Keratinocyte (primary cell): ENCODE measurements at regions not wholly inside any gene's neighbourhood (a gene's known extent, or its start where the extent isn't known, plus 50 kb on each side); places are given as distances from the start of the nearest gene placed in this dataset.

Experiments
- DNase-seq: peaks from one replicate; pipeline ENCODE4 v3.0.0-alpha.2; 2011; ENCODE audit warnings: low read depth, missing footprints, low spot score
- FAIRE-seq: peaks from 2 replicates; lab custom pipeline; 2011; peaks lifted over from hg19 to GRCh38; lab: Jason Lieb, UNC
- H2AFZ ChIP-seq: 2 replicates; pipeline ENCODE4 v1.6.0; 2012; ENCODE audit warnings: low read length, control low read depth, inconsistent platforms; ENCODE audit not compliant: control insufficient read depth
- H3K27ac ChIP-seq: 2 replicates; pipeline ENCODE4 v1.5.1; 2011; ENCODE audit warnings: low read length; ENCODE audit not compliant: control insufficient read depth, insufficient read depth
- H3K27me3 ChIP-seq: 3 replicates; pipeline ENCODE4 v1.6.0; 2011; ENCODE audit warnings: low read length; ENCODE audit not compliant: control insufficient read depth, insufficient read depth; ENCODE audit errors: extremely low read depth
- H3K36me3 ChIP-seq, 2 experiments: 2 replicates in 1 of 2; 3 replicates in 1 of 2; pipeline ENCODE4 v1.5.1; 2011; ENCODE audit warnings: low read length in 2 of 2, mild to moderate bottlenecking in 1 of 2; ENCODE audit not compliant: control insufficient read depth in 2 of 2, insufficient read depth in 2 of 2; ENCODE audit errors: extremely low read depth in 1 of 2
- H3K4me1 ChIP-seq: 3 replicates; pipeline ENCODE4 v1.5.1; 2011; ENCODE audit warnings: low read length; ENCODE audit not compliant: control insufficient read depth, insufficient read depth; ENCODE audit errors: extremely low read depth
- H3K4me2 ChIP-seq: 3 replicates; pipeline ENCODE4 v1.6.0; 2011; ENCODE audit warnings: low read depth, low read length; ENCODE audit not compliant: control insufficient read depth, insufficient read depth; ENCODE audit errors: extremely low read depth
- H3K4me3 ChIP-seq, 3 experiments: fragments of 200-600 bp in 1 of 3; sonication (generic) in 1 of 3; 2 replicates in 2 of 3; 3 replicates in 1 of 3; pipeline ENCODE4 v1.5.1; 2011 to 2016; ENCODE audit warnings: low read length in 3 of 3, mild to moderate bottlenecking in 3 of 3, control low read depth in 2 of 3, inconsistent platforms in 1 of 3, low read depth in 1 of 3, mixed read lengths in 1 of 3, mixed run types in 1 of 3, moderate library complexity in 1 of 3; ENCODE audit not compliant: control insufficient read depth in 2 of 3, insufficient read depth in 2 of 3; ENCODE audit errors: extremely low read depth in 1 of 3
- H3K79me2 ChIP-seq: 2 replicates; pipeline ENCODE4 v1.6.0; 2012; ENCODE audit warnings: low read length; ENCODE audit not compliant: control insufficient read depth, insufficient read depth
- H3K9ac ChIP-seq: 3 replicates; pipeline ENCODE4 v1.6.0; 2011; ENCODE audit warnings: low read length; ENCODE audit not compliant: control insufficient read depth, insufficient read depth; ENCODE audit errors: extremely low read depth
- H3K9me1 ChIP-seq: 3 replicates; pipeline ENCODE4 v1.6.0; 2011; ENCODE audit warnings: low read length; ENCODE audit not compliant: control insufficient read depth, insufficient read depth; ENCODE audit errors: extremely low read depth
- H3K9me3 ChIP-seq: 2 replicates; pipeline ENCODE4 v1.5.1; 2012; ENCODE audit warnings: low read depth, low read length; ENCODE audit not compliant: control insufficient read depth
- H4K20me1 ChIP-seq: 3 replicates; pipeline ENCODE4 v1.6.0; 2011; ENCODE audit warnings: low read length; ENCODE audit not compliant: control insufficient read depth, insufficient read depth; ENCODE audit errors: extremely low read depth
- EZH2 ChIP-seq: IDR thresholded peaks from one replicate; pipeline ENCODE4 v1.6.1; 2012; ENCODE audit warnings: inconsistent platforms, mild to moderate bottlenecking, low read length, moderate library complexity
- dilution Hi-C: fragments of 300-500 bp; cut with MboI; formaldehyde crosslinking; loops from one replicate; pipeline ENCODE4 v1.7.0; 2020; ENCODE audit warnings: low sequenced_read_pairs; ENCODE audit not compliant: extremely low pct_ligation_motif_present
- TF ChIP-seq, protein P1 (sequence below), 3 experiments: IDR thresholded peaks in 1 of 3; conservative IDR thresholded peaks in 1 of 3; optimal IDR thresholded peaks in 1 of 3; 2 replicates in 2 of 3; 3 replicates in 1 of 3; pipeline versions ENCODE3 to v1.5.1; 2011; ENCODE audit warnings: low read length in 3 of 3, mild to moderate bottlenecking in 3 of 3, moderate library complexity in 2 of 3, control low read depth in 1 of 3, inconsistent platforms in 1 of 3; ENCODE audit not compliant: insufficient read depth in 2 of 3; ENCODE audit errors: extremely low read depth in 1 of 3

DNA sequence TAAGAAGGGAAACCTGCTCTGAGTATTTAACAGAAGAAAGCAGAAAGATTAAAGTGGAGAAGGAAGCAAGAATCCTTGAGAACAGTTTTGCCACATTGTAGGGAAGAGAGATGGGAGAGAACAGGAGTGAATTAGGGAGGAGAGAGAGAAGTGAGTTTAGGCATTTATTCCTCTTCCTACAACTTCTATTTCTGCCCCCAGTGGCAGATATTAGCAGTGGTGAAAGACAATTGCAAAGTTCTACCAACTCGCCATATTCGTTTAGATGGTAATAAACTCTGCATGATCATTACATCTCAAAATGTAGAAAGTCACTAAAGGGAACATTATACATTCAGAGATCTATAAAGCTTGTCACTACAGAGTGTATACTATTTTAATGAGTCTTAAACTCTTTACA, 440.1 kb upstream of the TRPC7 start:
- no peak overlapping the region for H2AFZ ChIP-seq
- FAIRE-seq (no peak), DNase-seq (no peak)
- H3K27ac ChIP-seq, result no peak overlapping the region
- no peaks in the 10 kb centered on the region for H3K27me3 ChIP-seq
- H3K4me3 ChIP-seq, result no peak overlapping the region
- H3K36me3 ChIP-seq, result no peaks in the 10 kb centered on the region
- no peaks in the 10 kb centered on the region for H4K20me1 ChIP-seq
- no peak overlapping the region for H3K4me2 ChIP-seq
- H3K9me1 ChIP-seq, result no peaks in the 10 kb centered on the region
- H3K4me1 ChIP-seq, result no peaks in the 10 kb centered on the region
- H3K9ac ChIP-seq, result no peak overlapping the region
- dilution Hi-C loops, result no loop called here
- H3K9me3 ChIP-seq, result no peaks in the 10 kb centered on the region
- TF ChIP-seq, protein P1, sequence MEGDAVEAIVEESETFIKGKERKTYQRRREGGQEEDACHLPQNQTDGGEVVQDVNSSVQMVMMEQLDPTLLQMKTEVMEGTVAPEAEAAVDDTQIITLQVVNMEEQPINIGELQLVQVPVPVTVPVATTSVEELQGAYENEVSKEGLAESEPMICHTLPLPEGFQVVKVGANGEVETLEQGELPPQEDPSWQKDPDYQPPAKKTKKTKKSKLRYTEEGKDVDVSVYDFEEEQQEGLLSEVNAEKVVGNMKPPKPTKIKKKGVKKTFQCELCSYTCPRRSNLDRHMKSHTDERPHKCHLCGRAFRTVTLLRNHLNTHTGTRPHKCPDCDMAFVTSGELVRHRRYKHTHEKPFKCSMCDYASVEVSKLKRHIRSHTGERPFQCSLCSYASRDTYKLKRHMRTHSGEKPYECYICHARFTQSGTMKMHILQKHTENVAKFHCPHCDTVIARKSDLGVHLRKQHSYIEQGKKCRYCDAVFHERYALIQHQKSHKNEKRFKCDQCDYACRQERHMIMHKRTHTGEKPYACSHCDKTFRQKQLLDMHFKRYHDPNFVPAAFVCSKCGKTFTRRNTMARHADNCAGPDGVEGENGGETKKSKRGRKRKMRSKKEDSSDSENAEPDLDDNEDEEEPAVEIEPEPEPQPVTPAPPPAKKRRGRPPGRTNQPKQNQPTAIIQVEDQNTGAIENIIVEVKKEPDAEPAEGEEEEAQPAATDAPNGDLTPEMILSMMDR (optimal IDR thresholded peaks at IDR 0.05 in 1 of 3, IDR thresholded peaks at IDR 0.05 in 1 of 3, conservative IDR thresholded peaks at IDR 0.05 in 1 of 3; ENCODE audit: extremely low read depth in 1 of 3, insufficient read depth in 2 of 3, low read length in 3 of 3), result peak in 2 of 3 experiments; percentile 17 to 28
- no peak for TF ChIP-seq EZH2
- no peaks in the 10 kb centered on the region for H3K79me2 ChIP-seq

DNA sequence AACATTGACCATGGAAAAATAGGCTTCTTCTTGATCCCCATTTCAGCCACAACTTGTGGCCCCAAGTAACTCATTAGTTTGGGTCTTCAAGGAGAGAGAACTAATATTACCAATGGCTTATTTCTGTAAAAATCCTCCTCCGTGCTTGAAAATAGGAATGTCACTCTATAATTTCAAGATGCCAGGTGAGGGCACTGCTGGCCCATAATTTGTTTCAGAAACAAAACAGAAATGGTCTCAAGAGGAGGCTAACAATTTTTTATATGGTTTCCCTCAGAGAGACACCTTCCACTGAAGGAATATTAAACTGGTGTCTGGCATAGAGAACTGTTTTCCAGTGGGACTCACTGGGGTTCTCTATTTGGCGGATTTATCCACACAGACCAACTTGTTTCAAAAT, 437.0 kb upstream of the TRPC7 start:
- H3K79me2 ChIP-seq, result no peaks in the 10 kb centered on the region
- DNase-seq (no peak), FAIRE-seq (no peak)

More for the DNA sequence above, 437.0 kb upstream of the TRPC7 start:
- TF ChIP-seq EZH2, result no peak
- TF ChIP-seq, protein P1 (optimal IDR thresholded peaks at IDR 0.05 in 1 of 3, IDR thresholded peaks at IDR 0.05 in 1 of 3, conservative IDR thresholded peaks at IDR 0.05 in 1 of 3; ENCODE audit: extremely low read depth in 1 of 3, insufficient read depth in 2 of 3, low read length in 3 of 3), result peak in 2 of 3 experiments; percentile 17 to 23
- Histone ChIP-seq H4K20me1 (no peaks in the 10 kb centered on the region), H3K9ac (no peak overlapping the region), H3K4me3 (no peak overlapping the region), H3K9me3 (no peaks in the 10 kb centered on the region), H3K27ac (no peak overlapping the region), H3K36me3 (no peaks in the 10 kb centered on the region), H2AFZ (no peak overlapping the region), H3K9me1 (no peaks in the 10 kb centered on the region), H3K4me1 (no peaks in the 10 kb centered on the region), H3K27me3 (no peaks in the 10 kb centered on the region), H3K4me2 (no peak overlapping the region)
- dilution Hi-C loops, result no loop called here
